Activated naive CD4-positive, alpha-beta T cell treated with anti-CD3 and anti-CD28 coated beads, Interleukin-2, amount 50 U/mL, for 72 hours (primary cell): ENCODE measurements at regions not wholly inside any gene's neighbourhood (a gene's known extent, or its start where the extent isn't known, plus 50 kb on each side); places are given as distances from the start of the nearest gene placed in this dataset.
"Not testable (repeated sequence)": the region's sequence is repeated elsewhere in the genome, so short reads cannot be mapped to it uniquely, and the experiment has no call there.

Experiments
- ATAC-seq, 2 donors: fragments of 150-1000 bp; cut with Tn5 transposase; 2 replicates each; pipeline ENCODE4 v1.10.0; 2021; ENCODE audit warnings: mild to moderate bottlenecking in 2 of 2, moderate library complexity in 2 of 2
- DNase-seq, 2 donors: peaks; one replicate each; pipeline ENCODE4 v3.0.0; 2021 to 2022; ENCODE audit warnings: low spot score in 2 of 2
- H3K27ac Mint-ChIP-seq, 2 donors: one replicate each; pipeline ENCODE4 v1.8.0; 2022; ENCODE audit warnings: mild to moderate bottlenecking in 2 of 2, mixed read lengths in 2 of 2
- H3K36me3 Mint-ChIP-seq, 2 donors: one replicate each; pipeline ENCODE4 v1.8.0; 2022; ENCODE audit warnings: mixed read lengths in 2 of 2
- H3K9me3 Mint-ChIP-seq, 2 donors: one replicate each; pipeline ENCODE4 v1.8.0; 2022; ENCODE audit warnings: mixed read lengths in 2 of 2

GRCh38 chr4:189786447-189786846, 154.2 kb upstream of the FRG1 start:
- ATAC-seq, result no peak
- no peak overlapping the region for H3K27ac Mint-ChIP-seq
- DNase-seq, result no peak
- H3K9me3 Mint-ChIP-seq, result peaks cover 5% of the 10 kb centered on the region in 2 donors
- no peaks in the 10 kb centered on the region for H3K36me3 Mint-ChIP-seq

- Mint-ChIP-seq H3K27ac (no peak overlapping the region), H3K9me3 (no peaks in the 10 kb centered on the region), H3K36me3 (no peaks in the 10 kb centered on the region)
- DNase-seq (no peak), ATAC-seq (no peak)
Observed at GRCh38 chr4:189787216-189788031, 153.2 kb upstream of the FRG1 start.

GRCh38 chr4:189792924-189793618, 147.6 kb upstream of the FRG1 start:
- no peaks in the 10 kb centered on the region for H3K9me3 Mint-ChIP-seq
- H3K36me3 Mint-ChIP-seq, result no peaks in the 10 kb centered on the region
- H3K27ac Mint-ChIP-seq, result no peak overlapping the region
- ATAC-seq, result peak; percentile 53 to 93
- DNase-seq, result peak in 1 of 2 donors; percentile 73

GRCh38 chr4:189800545-189801088, 140.1 kb upstream of the FRG1 start:
- Mint-ChIP-seq H3K36me3 (peaks cover 5 to 12% of the 10 kb centered on the region in 2 donors), H3K9me3 (peaks cover 4 to 13% of the 10 kb centered on the region in 2 donors), H3K27ac (no peak overlapping the region)
- ATAC-seq (peak in 1 of 2 donors; percentile 96), DNase-seq (no peak)

- Mint-ChIP-seq H3K36me3 (peaks cover 5 to 14% of the 10 kb centered on the region in 2 donors), H3K27ac (no peak overlapping the region), H3K9me3 (peaks cover 8 to 21% of the 10 kb centered on the region in 2 donors)
- DNase-seq, result no peak
- ATAC-seq, result no peak
Observed at GRCh38 chr4:189802884-189803283, 137.8 kb upstream of the FRG1 start.

- Mint-ChIP-seq H3K36me3 (peaks cover 7 to 14% of the 10 kb centered on the region in 2 donors), H3K9me3 (peaks cover 10 to 23% of the 10 kb centered on the region in 2 donors), H3K27ac (no peak overlapping the region)
- no peak for DNase-seq
- ATAC-seq, result no peak
Observed at GRCh38 chr4:189804894-189805293, 135.8 kb upstream of the FRG1 start.

GRCh38 chr4:189806506-189806905, 134.2 kb upstream of the FRG1 start:
- ATAC-seq, result no peak
- H3K36me3 Mint-ChIP-seq, result peaks cover 17 to 23% of the 10 kb centered on the region in 2 donors
- no peak for DNase-seq
- H3K9me3 Mint-ChIP-seq, result peaks cover 19 to 23% of the 10 kb centered on the region in 2 donors
- no peak overlapping the region for H3K27ac Mint-ChIP-seq

- DNase-seq, result no peak
- peaks cover 19 to 20% of the 10 kb centered on the region in 2 donors for H3K9me3 Mint-ChIP-seq
- no peak for ATAC-seq
- H3K36me3 Mint-ChIP-seq, result peaks cover 20 to 21% of the 10 kb centered on the region in 2 donors
- no peak overlapping the region for H3K27ac Mint-ChIP-seq
Observed at GRCh38 chr4:189807031-189807430, 133.6 kb upstream of the FRG1 start.

GRCh38 chr4:189809241-189809735, 131.4 kb upstream of the FRG1 start:
- ATAC-seq (no peak), DNase-seq (no peak)
- Mint-ChIP-seq H3K36me3 (peaks cover 16 to 21% of the 10 kb centered on the region in 2 donors), H3K9me3 (peaks cover 15 to 19% of the 10 kb centered on the region in 2 donors), H3K27ac (no peak overlapping the region)

- Mint-ChIP-seq H3K9me3 (peaks cover 15 to 19% of the 10 kb centered on the region in 2 donors), H3K36me3 (peaks cover 16 to 21% of the 10 kb centered on the region in 2 donors), H3K27ac (no peak overlapping the region)
- ATAC-seq (no peak), DNase-seq (no peak)
Observed at GRCh38 chr4:189809839-189810238, 130.8 kb upstream of the FRG1 start.

- ATAC-seq, H3K27ac Mint-ChIP-seq, DNase-seq: not testable (repeated sequence)
- peaks cover 11 to 16% of the 10 kb centered on the region in 2 donors for H3K9me3 Mint-ChIP-seq
- H3K36me3 Mint-ChIP-seq, result peaks cover 12 to 16% of the 10 kb centered on the region in 2 donors
Observed at GRCh38 chr4:189810318-189811181, 130.1 kb upstream of the FRG1 start.

GRCh38 chr4:189815404-189816192, 125.1 kb upstream of the FRG1 start:
- ATAC-seq (no peak), DNase-seq (no peak)
- H3K36me3 Mint-ChIP-seq, result peaks cover 9 to 11% of the 10 kb centered on the region in 2 donors
- H3K9me3 Mint-ChIP-seq, result peaks cover 0 to 6% of the 10 kb centered on the region in 2 donors
- H3K27ac Mint-ChIP-seq, result no peak overlapping the region

- no peak for ATAC-seq
- DNase-seq, result no peak
- no peaks in the 10 kb centered on the region for H3K36me3 Mint-ChIP-seq
- no peaks in the 10 kb centered on the region for H3K9me3 Mint-ChIP-seq
- no peak overlapping the region for H3K27ac Mint-ChIP-seq
Observed at GRCh38 chr4:189822326-189822725, 118.3 kb upstream of the FRG1 start.

- H3K27ac Mint-ChIP-seq, result no peak overlapping the region
- H3K9me3 Mint-ChIP-seq, result no peaks in the 10 kb centered on the region
- no peaks in the 10 kb centered on the region for H3K36me3 Mint-ChIP-seq
- ATAC-seq, result no peak
- DNase-seq, result no peak
Observed at GRCh38 chr4:189823591-189823990, 117.1 kb upstream of the FRG1 start.

GRCh38 chr4:189825466-189825865, 115.2 kb upstream of the FRG1 start:
- no peaks in the 10 kb centered on the region for H3K9me3 Mint-ChIP-seq
- ATAC-seq, result no peak
- H3K27ac Mint-ChIP-seq, result no peak overlapping the region
- no peak for DNase-seq
- no peaks in the 10 kb centered on the region for H3K36me3 Mint-ChIP-seq

- ATAC-seq, result no peak
- Mint-ChIP-seq H3K36me3 (no peaks in the 10 kb centered on the region), H3K27ac (no peak overlapping the region), H3K9me3 (no peaks in the 10 kb centered on the region)
- DNase-seq, result no peak
Observed at GRCh38 chr4:189826657-189827056, 114.0 kb upstream of the FRG1 start.
